Liver (tissue), 7 donors: ENCODE measurements at regions not wholly inside any gene's neighbourhood (a gene's known extent, or its start where the extent isn't known, plus 50 kb on each side); places are given as distances from the start of the nearest gene placed in this dataset.

Experiments
- DNase-seq: peaks from one replicate; pipeline ENCODE4 v3.0.0-alpha.2; 2017; ENCODE audit warnings: low spot score
- H3K27ac ChIP-seq, 2 donors: one replicate each; pipeline ENCODE4 v1.7.0; 2013; ENCODE audit warnings: inconsistent platforms in 2 of 2, low read length in 2 of 2, control low read depth in 1 of 2, low read depth in 1 of 2, mild to moderate bottlenecking in 1 of 2
- H3K27me3 ChIP-seq, 4 donors: one replicate each; pipeline versions ENCODE4 v1.6.1 to v1.7.0; 2013; ENCODE audit warnings: low read length in 3 of 4, inconsistent platforms in 1 of 4, mild to moderate bottlenecking in 1 of 4, moderate library complexity in 1 of 4; ENCODE audit not compliant: control insufficient read depth in 4 of 4, insufficient read depth in 4 of 4
- H3K36me3 ChIP-seq, 4 donors: one replicate each; pipeline versions ENCODE4 v1.6.1 to v1.7.0; 2013; ENCODE audit warnings: low read length in 3 of 4, mild to moderate bottlenecking in 3 of 4, low read depth in 1 of 4, moderate library complexity in 1 of 4; ENCODE audit not compliant: control insufficient read depth in 4 of 4, insufficient read depth in 3 of 4
- H3K4me1 ChIP-seq, 4 donors: one replicate each; pipeline versions ENCODE4 v1.6.1 to v1.7.0; 2013; ENCODE audit warnings: low read length in 3 of 4, mild to moderate bottlenecking in 3 of 4, moderate library complexity in 1 of 4; ENCODE audit not compliant: control insufficient read depth in 4 of 4, insufficient read depth in 4 of 4
- H3K4me3 ChIP-seq, 3 donors: one replicate each; pipeline versions ENCODE4 v1.6.1 to v1.7.0; 2013; ENCODE audit warnings: low read length in 3 of 3, control low read depth in 1 of 3, low read depth in 1 of 3, mild to moderate bottlenecking in 1 of 3
- H3K9ac ChIP-seq, 2 donors: one replicate each; pipeline ENCODE4 v1.7.0; 2013; ENCODE audit warnings: low read length in 2 of 2, mild to moderate bottlenecking in 2 of 2, moderate library complexity in 2 of 2, control low read depth in 1 of 2, low read depth in 1 of 2
- H3K9me3 ChIP-seq, 4 donors: one replicate each; pipeline versions ENCODE4 v1.6.1 to v1.7.0; 2013; ENCODE audit warnings: low read length in 3 of 4; ENCODE audit not compliant: control insufficient read depth in 4 of 4
- ATF3 ChIP-seq: IDR thresholded peaks from 2 replicates; pipeline ENCODE4 v1.6.1; 2016; ENCODE audit warnings: antibody characterized with exemption
- FOXA2 ChIP-seq: IDR thresholded peaks from 2 replicates; pipeline ENCODE4 v1.6.1; 2016; ENCODE audit warnings: antibody characterized with exemption
- GABPA ChIP-seq, 2 donors: IDR thresholded peaks in 1 of 2; conservative IDR thresholded peaks in 1 of 2; 2 replicates each; pipeline ENCODE4 v1.6.1; 2016; ENCODE audit warnings: antibody characterized with exemption in 2 of 2, mild to moderate bottlenecking in 1 of 2, moderate library complexity in 1 of 2
- HNF4A ChIP-seq, 2 donors: conservative IDR thresholded peaks; 2 replicates each; pipeline ENCODE4 v1.6.1; 2016; ENCODE audit warnings: antibody characterized with exemption in 2 of 2, mild to moderate bottlenecking in 2 of 2
- HNF4G ChIP-seq: IDR thresholded peaks from 2 replicates; pipeline ENCODE4 v1.6.1; 2016; ENCODE audit warnings: antibody characterized with exemption
- MAX ChIP-seq: IDR thresholded peaks from 2 replicates; pipeline ENCODE4 v1.6.1; 2016; ENCODE audit warnings: antibody characterized with exemption
- NR2F2 ChIP-seq: IDR thresholded peaks from 2 replicates; pipeline ENCODE4 v1.6.1; 2016; ENCODE audit warnings: antibody characterized with exemption
- REST ChIP-seq: IDR thresholded peaks from 2 replicates; pipeline ENCODE4 v1.6.1; 2016; ENCODE audit warnings: antibody characterized with exemption, mild to moderate bottlenecking
- RXRA ChIP-seq, 2 donors: IDR thresholded peaks; 2 replicates each; pipeline ENCODE4 v1.6.1; 2017 to 2018; ENCODE audit warnings: antibody characterized with exemption in 2 of 2, mild to moderate bottlenecking in 1 of 2
- SP1 ChIP-seq: IDR thresholded peaks from 2 replicates; pipeline ENCODE4 v1.6.1; 2018; ENCODE audit warnings: antibody characterized with exemption, mild to moderate bottlenecking
- TAF1 ChIP-seq: conservative IDR thresholded peaks from 2 replicates; pipeline ENCODE4 v1.6.1; 2016; ENCODE audit warnings: antibody characterized with exemption, mild to moderate bottlenecking
- WGBS: extraction: QIAGEN DNeasy Blood & Tissue Kit; methylation state at CpG from one replicate; pipeline ENCODE4 v1.1.7; 2013; 5-methylcytosine and 5-hydroxymethylcytosine counted together
- donor health status: healthy.
- donor health status: healthy.
- donor health status: healthy.
- donor health status: healthy.

GRCh38 chr10:21160116-21160515 is 263.0 kb upstream of the NEBL start:
- TF ChIP-seq FOXA2 (no peak), NR2F2 (no peak), HNF4A (conservative IDR thresholded peaks at IDR 0.05) (no peak), SP1 (no peak), REST (no peak), RXRA (IDR thresholded peaks at IDR 0.05) (no peak), HNF4G (no peak), GABPA (IDR thresholded peaks at IDR 0.05 in 1 of 2, conservative IDR thresholded peaks at IDR 0.05 in 1 of 2) (no peak), ATF3 (no peak), MAX (no peak), TAF1 (no peak)
- DNase-seq = no peak
- Histone ChIP-seq H3K9ac (no peak overlapping the region), H3K4me1 (no peaks in the 10 kb centered on the region), H3K9me3 (no peaks in the 10 kb centered on the region), H3K27ac (no peak overlapping the region), H3K36me3 (no peaks in the 10 kb centered on the region), H3K27me3 (peaks cover 0 to 5% (median 2%) of the 10 kb centered on the region in 4 donors), H3K4me3 (no peak overlapping the region)
- WGBS = 62% methylated on average over 4 of the region's 4 CpGs

GRCh38 chr10:21159669-21160068 is 262.6 kb upstream of the NEBL start:
- H3K9ac ChIP-seq = no peak overlapping the region
- 81% methylated on average over 4 of the region's 4 CpGs for WGBS
- no peak for DNase-seq
- TF ChIP-seq RXRA (IDR thresholded peaks at IDR 0.05) (no peak), MAX (no peak), REST (no peak)
- no peaks in the 10 kb centered on the region for H3K4me1 ChIP-seq
- no peak overlapping the region for H3K4me3 ChIP-seq
- no peaks in the 10 kb centered on the region for H3K9me3 ChIP-seq
- peaks cover 0 to 5% (median 2%) of the 10 kb centered on the region in 4 donors for H3K27me3 ChIP-seq
- no peak overlapping the region for H3K27ac ChIP-seq
- no peaks in the 10 kb centered on the region for H3K36me3 ChIP-seq
